ENCODE measurements at regions not wholly inside any gene's neighbourhood (a gene's known extent, or its start where the extent isn't known, plus 50 kb on each side); places are given as distances from the start of the nearest gene placed in this dataset.
A peak's percentile ranks its signal among the peaks of the same experiment; 100 is the strongest.

- Histone ChIP-seq H3K36me3 (ENCODE audit: control insufficient read depth in 4 of 4, insufficient read depth in 4 of 4, low read length in 4 of 4) (peaks cover 0 to 2% (median 0%) of the 10 kb centered on the region in 4 donors), H3K4me1 (ENCODE audit: control insufficient read depth in 5 of 5, insufficient read depth in 5 of 5, low read length in 5 of 5) (peaks cover 0 to 12% (median 0%) of the 10 kb centered on the region in 5 donors), H3K9me3 (ENCODE audit: control insufficient read depth in 4 of 4, insufficient read depth in 3 of 4, low read length in 3 of 4) (no peaks in the 10 kb centered on the region), H3K9ac (ENCODE audit: insufficient read depth in 1 of 2, low read length in 2 of 2) (peak overlapping the region; percentile 69 to 91), H3K27me3 (ENCODE audit: control insufficient read depth in 3 of 3, insufficient read depth in 3 of 3, low read length in 2 of 3) (no peaks in the 10 kb centered on the region), H3K4me3 (peak overlapping the region; percentile 64), H3K27ac (ENCODE audit: low read depth in 1 of 2, low read length in 1 of 2) (peak overlapping the region; percentile 68 to 69)
- DNase-seq (peak; percentile 84 to 92 (median 86)), ATAC-seq (ENCODE audit: insufficient read depth, low FRiP score) (peak; percentile 95)
- WGBS, 2 donors, result 1% methylated on average over 53 to 59 of the region's 59 CpGs
- TF ChIP-seq CTCF (IDR thresholded peaks at IDR 0.05; ENCODE audit: control extremely low read depth, extremely low read depth), result no peak
Observed at GRCh38 chr3:107240183-107241091, 136.8 kb upstream of the CCDC54 start.

- Histone ChIP-seq H3K4me3 (peak overlapping the region; percentile 64), H3K4me1 (ENCODE audit: control insufficient read depth in 5 of 5, insufficient read depth in 5 of 5, low read length in 5 of 5) (peaks cover 0 to 9% (median 0%) of the 10 kb centered on the region in 5 donors), H3K27ac (ENCODE audit: low read depth in 1 of 2, low read length in 1 of 2) (peak overlapping the region in 1 of 2 donors; percentile 68), H3K27me3 (ENCODE audit: control insufficient read depth in 3 of 3, insufficient read depth in 3 of 3, low read length in 2 of 3) (no peaks in the 10 kb centered on the region), H3K9ac (ENCODE audit: insufficient read depth in 1 of 2, low read length in 2 of 2) (peak overlapping the region; percentile 69 to 79), H3K36me3 (ENCODE audit: control insufficient read depth in 4 of 4, insufficient read depth in 4 of 4, low read length in 4 of 4) (peaks cover 0 to 6% (median 2%) of the 10 kb centered on the region in 4 donors), H3K9me3 (ENCODE audit: control insufficient read depth in 4 of 4, insufficient read depth in 3 of 4, low read length in 3 of 4) (no peaks in the 10 kb centered on the region)
- peak; percentile 38 for ATAC-seq (ENCODE audit: insufficient read depth, low FRiP score)
- peak; percentile 46 to 59 (median 56) for DNase-seq
- TF ChIP-seq CTCF (IDR thresholded peaks at IDR 0.05; ENCODE audit: control extremely low read depth, extremely low read depth), result no peak
- WGBS, 2 donors, result 3 to 8% methylated on average over 7 of the region's 7 CpGs
Observed at GRCh38 chr3:107241217-107241616, 136.0 kb upstream of the CCDC54 start.

GRCh38 chr3:107242579-107242978 is 134.7 kb upstream of the CCDC54 start:
- no peak overlapping the region for H3K27ac ChIP-seq (ENCODE audit: low read depth in 1 of 2, low read length in 1 of 2)
- no peak overlapping the region for H3K9ac ChIP-seq (ENCODE audit: insufficient read depth in 1 of 2, low read length in 2 of 2)
- H3K4me3 ChIP-seq, result no peak overlapping the region
- no peak for DNase-seq
- no peaks in the 10 kb centered on the region for H3K27me3 ChIP-seq (ENCODE audit: control insufficient read depth in 3 of 3, insufficient read depth in 3 of 3, low read length in 2 of 3)
- ATAC-seq (ENCODE audit: insufficient read depth, low FRiP score), result no peak
- no peak for TF ChIP-seq CTCF (IDR thresholded peaks at IDR 0.05; ENCODE audit: control extremely low read depth, extremely low read depth)
- H3K4me1 ChIP-seq (ENCODE audit: control insufficient read depth in 5 of 5, insufficient read depth in 5 of 5, low read length in 5 of 5), result peaks cover 0 to 9% (median 0%) of the 10 kb centered on the region in 5 donors
- WGBS, 2 donors, result 80 to 90% methylated on average over 8 of the region's 8 CpGs
- H3K9me3 ChIP-seq (ENCODE audit: control insufficient read depth in 4 of 4, insufficient read depth in 3 of 4, low read length in 3 of 4), result peaks cover 0 to 1% (median 0%) of the 10 kb centered on the region in 4 donors
- H3K36me3 ChIP-seq (ENCODE audit: control insufficient read depth in 4 of 4, insufficient read depth in 4 of 4, low read length in 4 of 4), result peaks cover 0 to 16% (median 6%) of the 10 kb centered on the region in 4 donors
